OCI-LY7 (cell line): ENCODE measurements at regions not wholly inside any gene's neighbourhood (a gene's known extent, or its start where the extent isn't known, plus 50 kb on each side); places are given as distances from the start of the nearest gene placed in this dataset.

Experiments
- BruUV-seq: library from RNA; stranded (reverse); fragments of 400-500 nt; replicated peaks from 2 replicates; lab custom pipeline; 2021; lab: Mats Ljungman, UMichigan
- CTCF ChIA-PET: fragments of 300-600 bp; sonication (Branson Sonifier 250); formaldehyde crosslinking; loops from one replicate; lab custom pipeline; 2022; ENCODE audit warnings: antibody characterized with exemption; ENCODE audit not compliant: unreplicated experiment; lab: Charles Lee
- POLR2A ChIA-PET: fragments of 300-600 bp; sonication (Branson Sonifier 250); formaldehyde crosslinking; loops from one replicate; lab custom pipeline; 2022; ENCODE audit warnings: antibody characterized with exemption; lab: Charles Lee
- DNase-seq: peaks from one replicate; pipeline ENCODE4 v3.0.0-alpha.2; 2015; ENCODE audit warnings: low spot score
- H2AFZ ChIP-seq: fragments of 200-600 bp; sonication (generic), shearing (Covaris generic); 2 replicates; pipeline ENCODE4 v1.6.1; 2014; ENCODE audit warnings: mild to moderate bottlenecking, antibody characterized with exemption, low read length, moderate library complexity
- H3K27ac ChIP-seq: fragments of 200-600 bp; sonication (generic); 2 replicates; pipeline ENCODE4 v1.5.1; 2014; ENCODE audit warnings: mixed run types, low read depth, mild to moderate bottlenecking, moderate library complexity, low read length, inconsistent platforms; ENCODE audit not compliant: poor library complexity, severe bottlenecking
- H3K36me3 ChIP-seq: fragments of 200-600 bp; sonication (generic); 2 replicates; pipeline ENCODE4 v1.6.1; 2014; ENCODE audit warnings: mild to moderate bottlenecking, antibody characterized with exemption, low read length, moderate library complexity, mixed read lengths; ENCODE audit not compliant: insufficient read depth
- H3K4me1 ChIP-seq: fragments of 200-600 bp; sonication (generic); 2 replicates; pipeline ENCODE4 v1.5.1; 2014; ENCODE audit warnings: mild to moderate bottlenecking, low read length; ENCODE audit not compliant: insufficient read depth, poor library complexity, severe bottlenecking
- H3K4me2 ChIP-seq: fragments of 200-600 bp; sonication (generic); 2 replicates; pipeline ENCODE4 v1.6.1; 2014; ENCODE audit warnings: mild to moderate bottlenecking, low read length
- H3K4me3 ChIP-seq: fragments of 200-600 bp; sonication (generic); 2 replicates; pipeline ENCODE4 v1.5.1; 2014; ENCODE audit warnings: mild to moderate bottlenecking, low read depth, low read length; ENCODE audit not compliant: poor library complexity, severe bottlenecking
- H3K79me2 ChIP-seq: fragments of 200-600 bp; sonication (generic); 2 replicates; pipeline ENCODE4 v1.6.1; 2016; ENCODE audit warnings: low read depth, mild to moderate bottlenecking, low read length, moderate library complexity, mixed read lengths; ENCODE audit not compliant: insufficient read depth
- H3K9me2 ChIP-seq: fragments of 200-600 bp; sonication (generic); 2 replicates; pipeline ENCODE4 v1.6.1; 2016; ENCODE audit warnings: mild to moderate bottlenecking, low read length, mixed read lengths; ENCODE audit not compliant: insufficient read depth
- H3K9me3 ChIP-seq: fragments of 200-600 bp; sonication (generic); 2 replicates; pipeline ENCODE4 v1.6.1; 2014; ENCODE audit warnings: mild to moderate bottlenecking, mixed run types, low read length, mixed read lengths
- H4K20me1 ChIP-seq: fragments of 200-600 bp; sonication (generic); 2 replicates; pipeline ENCODE4 v1.6.1; 2014; ENCODE audit warnings: mild to moderate bottlenecking, antibody characterized with exemption, low read length, moderate library complexity, mixed read lengths; ENCODE audit not compliant: insufficient read depth
- EZH2phosphoT487 ChIP-seq: fragments of 200-600 bp; sonication (generic); IDR thresholded peaks from 2 replicates; pipeline ENCODE4 v1.6.1; 2018; ENCODE audit warnings: low read depth, borderline replicate concordance, mild to moderate bottlenecking, mixed run types, antibody characterized with exemption, low read length, moderate library complexity, mixed read lengths
- intact Hi-C: fragments of 100-400 bp; cut with micrococcal nuclease; formaldehyde crosslinking; loops from one replicate; pipeline ENCODE4 v1.10.0; 2022; ENCODE audit not compliant: unreplicated experiment
- TF ChIP-seq, protein P1 (sequence below): fragments of 200-600 bp; sonication (generic); conservative IDR thresholded peaks from 2 replicates; pipeline ENCODE4 v1.5.1; 2014; ENCODE audit warnings: mild to moderate bottlenecking, antibody characterized with exemption, low read length, moderate library complexity, mixed read lengths

DNA sequence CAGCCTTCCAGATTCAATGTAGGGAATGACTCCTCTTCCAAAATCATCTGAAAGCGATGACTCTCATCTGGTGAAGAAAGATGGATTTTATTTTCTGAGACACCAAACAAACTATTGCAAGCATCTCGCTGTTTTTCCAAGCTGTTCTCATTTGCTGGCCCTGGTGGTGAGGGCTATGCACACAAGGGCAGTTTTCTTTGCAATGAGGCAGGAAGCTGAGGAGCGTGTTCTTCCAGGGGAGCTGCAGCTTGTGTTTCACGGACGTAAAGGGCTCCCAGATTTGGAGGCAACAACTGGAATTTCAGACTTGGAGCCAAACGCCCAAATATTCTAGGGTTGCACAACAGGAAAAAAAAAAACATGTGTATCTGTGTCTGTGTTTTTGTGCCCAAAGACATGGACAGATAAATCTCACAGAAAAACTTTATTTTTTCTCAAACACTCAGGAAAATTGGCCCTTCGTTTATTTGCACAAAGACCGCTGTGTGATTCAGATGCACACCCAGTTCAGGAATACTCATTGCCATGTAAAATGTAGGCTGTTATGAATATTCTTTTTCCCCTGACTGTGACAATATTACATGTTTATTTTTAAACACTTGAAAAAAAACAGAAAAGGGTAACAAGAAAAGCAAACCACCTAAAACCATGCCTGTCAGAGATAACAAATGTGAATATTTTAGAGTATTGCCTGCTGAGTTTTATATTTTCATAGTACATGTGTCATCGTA lies 151.3 kb downstream of the GAS1 start:
- Histone ChIP-seq H3K79me2 (no peaks in the 10 kb centered on the region), H3K9me2 (no peaks in the 10 kb centered on the region), H3K27ac (no peak overlapping the region), H2AFZ (no peak overlapping the region), H3K4me3 (no peak overlapping the region), H3K9me3 (no peaks in the 10 kb centered on the region), H3K36me3 (no peaks in the 10 kb centered on the region), H3K4me1 (no peaks in the 10 kb centered on the region), H3K4me2 (no peak overlapping the region), H4K20me1 (no peaks in the 10 kb centered on the region)
- no peak for DNase-seq
- no TSS peak for BruUV-seq
- TF ChIP-seq, protein P1, sequence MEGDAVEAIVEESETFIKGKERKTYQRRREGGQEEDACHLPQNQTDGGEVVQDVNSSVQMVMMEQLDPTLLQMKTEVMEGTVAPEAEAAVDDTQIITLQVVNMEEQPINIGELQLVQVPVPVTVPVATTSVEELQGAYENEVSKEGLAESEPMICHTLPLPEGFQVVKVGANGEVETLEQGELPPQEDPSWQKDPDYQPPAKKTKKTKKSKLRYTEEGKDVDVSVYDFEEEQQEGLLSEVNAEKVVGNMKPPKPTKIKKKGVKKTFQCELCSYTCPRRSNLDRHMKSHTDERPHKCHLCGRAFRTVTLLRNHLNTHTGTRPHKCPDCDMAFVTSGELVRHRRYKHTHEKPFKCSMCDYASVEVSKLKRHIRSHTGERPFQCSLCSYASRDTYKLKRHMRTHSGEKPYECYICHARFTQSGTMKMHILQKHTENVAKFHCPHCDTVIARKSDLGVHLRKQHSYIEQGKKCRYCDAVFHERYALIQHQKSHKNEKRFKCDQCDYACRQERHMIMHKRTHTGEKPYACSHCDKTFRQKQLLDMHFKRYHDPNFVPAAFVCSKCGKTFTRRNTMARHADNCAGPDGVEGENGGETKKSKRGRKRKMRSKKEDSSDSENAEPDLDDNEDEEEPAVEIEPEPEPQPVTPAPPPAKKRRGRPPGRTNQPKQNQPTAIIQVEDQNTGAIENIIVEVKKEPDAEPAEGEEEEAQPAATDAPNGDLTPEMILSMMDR = no peak
- TF ChIP-seq EZH2phosphoT487 = no peak
- ChIA-PET POLR2A (interaction anchor here (1.7 kb wide), 1 partner anchor 19 kb away, joined by 3 read pairs; no protein-coding TSS in a partner anchor), CTCF (no interaction called here)
- intact Hi-C loops = no loop called here

- no peak for DNase-seq
- ChIA-PET CTCF (no interaction called here), POLR2A (no interaction called here)
- intact Hi-C loops = no loop called here
- Histone ChIP-seq H3K27ac (no peak overlapping the region), H3K4me3 (no peak overlapping the region), H3K9me2 (no peaks in the 10 kb centered on the region), H2AFZ (no peak overlapping the region), H3K79me2 (no peaks in the 10 kb centered on the region), H4K20me1 (no peaks in the 10 kb centered on the region), H3K36me3 (no peaks in the 10 kb centered on the region), H3K4me2 (no peak overlapping the region), H3K4me1 (no peaks in the 10 kb centered on the region), H3K9me3 (no peaks in the 10 kb centered on the region)
- no peak for TF ChIP-seq EZH2phosphoT487
- TF ChIP-seq, protein P1 = no peak
- no TSS peak for BruUV-seq
Measured at GRCh38 chr9:86795047-86795442, 152.3 kb downstream of the GAS1 start.

DNA sequence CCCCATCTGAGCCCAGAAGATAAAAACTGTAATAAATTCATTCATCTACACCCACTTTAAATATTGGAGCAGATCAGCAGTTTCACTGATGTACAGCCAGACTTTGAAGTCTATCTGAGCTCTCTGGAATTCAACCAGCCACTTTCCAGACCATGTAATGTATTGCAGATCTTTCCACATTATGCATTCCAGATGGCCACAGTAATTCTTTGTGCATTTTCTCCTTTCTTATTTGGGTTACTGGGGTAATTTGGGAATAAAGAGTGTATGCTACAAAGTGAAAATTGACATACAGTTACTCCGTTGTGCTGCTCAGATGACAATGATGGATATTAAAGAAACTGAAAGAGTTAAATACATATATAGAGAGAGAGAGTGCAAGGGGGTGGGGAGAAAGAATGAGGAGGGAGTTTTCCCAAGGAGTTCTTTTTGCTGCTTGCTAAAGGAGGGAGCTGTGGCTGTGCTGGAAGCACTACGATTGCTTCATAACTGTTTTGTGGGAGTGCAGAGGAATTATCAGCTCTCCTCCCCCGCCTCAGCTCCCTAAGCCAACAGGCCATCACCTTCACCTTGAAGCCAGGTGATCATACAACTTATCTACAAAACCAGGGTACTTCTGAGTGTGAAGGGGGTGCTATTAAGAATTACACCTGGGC lies 152.8 kb downstream of the GAS1 start:
- no peaks in the 10 kb centered on the region for H3K9me3 ChIP-seq
- ChIA-PET POLR2A (no interaction called here), CTCF (no interaction called here)
- intact Hi-C loops = no loop called here
- TF ChIP-seq, protein P1 = no peak
- TF ChIP-seq EZH2phosphoT487 = no peak
- no peak overlapping the region for H2AFZ ChIP-seq
- H3K9me2 ChIP-seq = no peaks in the 10 kb centered on the region
- no TSS peak for BruUV-seq
- no peaks in the 10 kb centered on the region for H3K36me3 ChIP-seq
- H4K20me1 ChIP-seq = no peaks in the 10 kb centered on the region
- DNase-seq = no peak
- H3K4me2 ChIP-seq = no peak overlapping the region
- H3K27ac ChIP-seq = no peak overlapping the region
- no peaks in the 10 kb centered on the region for H3K79me2 ChIP-seq
- no peaks in the 10 kb centered on the region for H3K4me1 ChIP-seq
- no peak overlapping the region for H3K4me3 ChIP-seq
